GM12878 (cell line): ENCODE measurements at regions not wholly inside any gene's neighbourhood (a gene's known extent, or its start where the extent isn't known, plus 50 kb on each side); places are given as distances from the start of the nearest gene placed in this dataset.

ENCODE experiments used
- ATAC-seq: fragments of 200-7000 bp; cut with Tn5 transposase; 3 replicates; pipeline ENCODE4 v1.9.1; 2020; ENCODE audit warnings: mild to moderate bottlenecking, moderate library complexity
- BruUV-seq: library from RNA; stranded (reverse); fragments of 400-500 nt; replicated peaks from 2 replicates; lab custom pipeline; 2021; lab: Mats Ljungman, UMichigan
- CTCF ChIA-PET: fragments of 300-600 bp; sonication (Branson Sonifier 250); formaldehyde crosslinking; extraction: SDS; loops from one replicate; lab custom pipeline; 2021; ENCODE audit warnings: inconsistent platforms; lab: Yijun Ruan, JAX
- POLR2A ChIA-PET: fragments of 350-600 bp; formaldehyde crosslinking; extraction: SDS; loops from one replicate; lab custom pipeline; 2021; ENCODE audit warnings: inconsistent platforms; lab: Charles Lee
- RAD21 ChIA-PET: fragments of 300-600 bp; sonication (Branson Sonifier 250); formaldehyde crosslinking; loops from one replicate; lab custom pipeline; 2023; ENCODE audit warnings: antibody characterized with exemption; ENCODE audit not compliant: unreplicated experiment; lab: Charles Lee
- SMC1A ChIA-PET: fragments of 300-600 bp; sonication (Branson Sonifier 250); formaldehyde crosslinking; loops from one replicate; lab custom pipeline; 2023; ENCODE audit not compliant: unreplicated experiment, uncharacterized antibody; lab: Charles Lee
- DNase-seq: peaks from one replicate; pipeline ENCODE4 v3.0.0-alpha.2; 2011; ENCODE audit warnings: low read depth, low spot score
- FAIRE-seq: peaks from 3 replicates; lab custom pipeline; 2011; peaks lifted over from hg19 to GRCh38; lab: Jason Lieb, UNC
- H2AFZ ChIP-seq: 2 replicates; pipeline ENCODE4 v1.6.0; 2011; ENCODE audit warnings: low read depth, low read length, control low read depth; ENCODE audit not compliant: control insufficient read depth
- H3K27ac ChIP-seq: 2 replicates; pipeline ENCODE4 v1.5.1; 2011; ENCODE audit warnings: control low read depth; ENCODE audit not compliant: control insufficient read depth, insufficient read depth
- H3K27me3 ChIP-seq, 2 experiments: replicated peaks in 1 of 2; 2 replicates each; pipeline versions ENCODE4 v1.6.0 to v1.6.1; 2011; ENCODE audit warnings: low read length in 1 of 2; ENCODE audit not compliant: control insufficient read depth in 2 of 2, insufficient read depth in 2 of 2
- H3K36me3 ChIP-seq, 2 experiments: 2 replicates each; pipeline ENCODE4 v1.5.1; 2011; ENCODE audit warnings: low read length in 1 of 2; ENCODE audit not compliant: control insufficient read depth in 2 of 2, insufficient read depth in 2 of 2
- H3K4me1 ChIP-seq: 2 replicates; pipeline ENCODE4 v1.6.1; 2011; ENCODE audit warnings: mild to moderate bottlenecking, low read length, moderate library complexity, mixed read lengths; ENCODE audit not compliant: control insufficient read depth, insufficient read depth
- H3K4me2 ChIP-seq: 2 replicates; pipeline ENCODE4 v1.6.0; 2011; ENCODE audit warnings: control low read depth; ENCODE audit not compliant: control insufficient read depth, insufficient read depth
- H3K4me3 ChIP-seq: fragments of 200-600 bp; sonication (generic); 2 replicates; pipeline ENCODE4 v1.5.1; 2016
- H3K79me2 ChIP-seq: 2 replicates; pipeline ENCODE4 v1.6.0; 2011; ENCODE audit warnings: low read length; ENCODE audit not compliant: control insufficient read depth, insufficient read depth
- H3K9ac ChIP-seq: 2 replicates; pipeline ENCODE4 v1.8.0; 2011; ENCODE audit warnings: low read length, control low read depth, mixed read lengths; ENCODE audit not compliant: control insufficient read depth, insufficient read depth
- H3K9me3 ChIP-seq: replicated peaks from 3 replicates; pipeline ENCODE4 v1.5.1; 2011; ENCODE audit warnings: mild to moderate bottlenecking, low read length; ENCODE audit not compliant: control insufficient read depth, insufficient read depth
- H4K20me1 ChIP-seq: 2 replicates; pipeline ENCODE4 v1.6.0; 2011; ENCODE audit not compliant: control insufficient read depth, insufficient read depth
- ASH2L ChIP-seq: fragments of 300-600, 200-600 bp; sonication (generic); IDR thresholded peaks from 2 replicates; pipeline ENCODE4 v1.6.1; 2017; ENCODE audit warnings: low read depth, mild to moderate bottlenecking, borderline replicate concordance
- BCL11A ChIP-seq: IDR thresholded peaks from 2 replicates; pipeline ENCODE4 v1.6.1; 2011; ENCODE audit warnings: low read depth, low read length
- BRCA1 ChIP-seq: IDR thresholded peaks from 2 replicates; pipeline ENCODE4 v1.6.1; 2011; ENCODE audit warnings: low read depth, low read length, improper control_type of control experiment
- ETV6 ChIP-seq, 2 experiments: fragments of 450-650 bp in 1 of 2; IDR thresholded peaks in 1 of 2; conservative IDR thresholded peaks in 1 of 2; 2 replicates each; pipeline ENCODE4 v1.6.1; 2014; ENCODE audit warnings: antibody characterized with exemption in 1 of 2, borderline replicate concordance in 1 of 2, low read depth in 1 of 2, mild to moderate bottlenecking in 1 of 2, moderate library complexity in 1 of 2
- PKNOX1 ChIP-seq: fragments of 450-650 bp; IDR thresholded peaks from 2 replicates; pipeline ENCODE4 v1.6.1; 2016; ENCODE audit warnings: mild to moderate bottlenecking
- TCF3 ChIP-seq: IDR thresholded peaks from 2 replicates; pipeline ENCODE4 v1.6.1; 2012; ENCODE audit warnings: low read depth, mild to moderate bottlenecking, low read length, borderline replicate concordance; ENCODE audit not compliant: insufficient read depth
- ZNF687 ChIP-seq: fragments of 450-650 bp; IDR thresholded peaks from 2 replicates; pipeline ENCODE4 v1.6.1; 2017; ENCODE audit warnings: mild to moderate bottlenecking, moderate library complexity
- WGBS: methylation state at CpG from one replicate; pipeline ENCODE4 v1.1.6; 2016; ENCODE audit warnings: low lambda C conversion rate; ENCODE audit not compliant: insufficient replicate concordance, insufficient coverage; ENCODE audit errors: missing lambda C conversion rate; 5-methylcytosine and 5-hydroxymethylcytosine counted together
- in situ Hi-C: fragments of 300-500 bp; cut with MboI; formaldehyde crosslinking; loops from 9 replicates; pipeline ENCODE4 v1.14.3; 2018; ENCODE audit warnings: mixed read lengths
- intact Hi-C: fragments of 100-400 bp; cut with micrococcal nuclease; formaldehyde crosslinking; loops from one replicate; pipeline ENCODE4 v1.14.2; 2022; ENCODE audit not compliant: unreplicated experiment

- ChIA-PET CTCF (no interaction called here), RAD21 (no interaction called here), SMC1A (no interaction called here)
- H3K9me3 ChIP-seq, result no peaks in the 10 kb centered on the region; the same call in 2 of the 3 replicates
- no peak overlapping the region for H3K9ac ChIP-seq
- H3K79me2 ChIP-seq, result no peaks in the 10 kb centered on the region
- no peaks in the 10 kb centered on the region for H4K20me1 ChIP-seq
- no peak for DNase-seq
- no peak for FAIRE-seq
- no peak for ATAC-seq
- H3K27me3 ChIP-seq, result no peaks in the 10 kb centered on the region
- H3K4me2 ChIP-seq, result no peak overlapping the region
- in situ Hi-C loops, result no loop called here
- H3K36me3 ChIP-seq, result no peaks in the 10 kb centered on the region
- BruUV-seq, result no TSS peak
- intact Hi-C loops, result no loop called here
- no peak overlapping the region for H2AFZ ChIP-seq
- H3K27ac ChIP-seq, result no peak overlapping the region
- no peak overlapping the region for H3K4me3 ChIP-seq
- no peaks in the 10 kb centered on the region for H3K4me1 ChIP-seq
- TF ChIP-seq ETV6 (conservative IDR thresholded peaks at IDR 0.05 in 1 of 2, IDR thresholded peaks at IDR 0.05 in 1 of 2; ENCODE audit: borderline replicate concordance in 1 of 2, low read depth in 1 of 2) (no peak), BRCA1 (no peak)
- TF ChIP-seq, all 136 proteins: peak for 0
- 45% methylated on average over 5 of the region's 6 CpGs for WGBS
- POLR2A ChIA-PET, result no interaction called here
These were observed 416.4 kb downstream of the BRD1 start for GRCh38 chr22:49411236-49411635.

- no peak overlapping the region for H3K27ac ChIP-seq
- in situ Hi-C loops, result no loop called here
- ChIA-PET SMC1A (no interaction called here), RAD21 (no interaction called here), POLR2A (no interaction called here), CTCF (no interaction called here)
- no peak overlapping the region for H3K4me3 ChIP-seq
- DNase-seq (no peak), FAIRE-seq (no peak), ATAC-seq (no peak)
- no peaks in the 10 kb centered on the region for H3K27me3 ChIP-seq
- no peaks in the 10 kb centered on the region for H3K4me1 ChIP-seq
- BruUV-seq, result no TSS peak
- no peaks in the 10 kb centered on the region for H3K79me2 ChIP-seq
- WGBS, result 34% methylated on average over 7 of the region's 8 CpGs
- H3K9me3 ChIP-seq, result no peaks in the 10 kb centered on the region; the same call in 2 of the 3 replicates
- intact Hi-C loops, result no loop called here
- no peak for TF ChIP-seq ASH2L
- TF ChIP-seq BCL11A, result no peak
- no peak for TF ChIP-seq ZNF687
- TF ChIP-seq BRCA1, result no peak
- no peak for TF ChIP-seq TCF3
- TF ChIP-seq PKNOX1, result no peak
- no peak overlapping the region for H3K9ac ChIP-seq
- no peak overlapping the region for H3K4me2 ChIP-seq
- H2AFZ ChIP-seq, result no peak overlapping the region
- H4K20me1 ChIP-seq, result no peaks in the 10 kb centered on the region
- H3K36me3 ChIP-seq, result no peaks in the 10 kb centered on the region
These were observed 419.4 kb downstream of the BRD1 start for GRCh38 chr22:49408102-49408836.
